ENCODE measurements at regions not wholly inside any gene's neighbourhood (a gene's known extent, or its start where the extent isn't known, plus 50 kb on each side); places are given as distances from the start of the nearest gene placed in this dataset.

- ATAC-seq (no peak), DNase-seq (peak in 1 of 6 donors; percentile 10)
- H3K36me3 ChIP-seq, result no peaks in the 10 kb centered on the region
These were observed 451.7 kb upstream of the HS6ST1 start for GRCh38 chr2:128770143-128771085.

GRCh38 chr2:128771401-128771800 is 452.7 kb upstream of the HS6ST1 start:
- Histone ChIP-seq H3K27ac (no peak overlapping the region), H3K36me3 (no peaks in the 10 kb centered on the region), H3K27me3 (no peaks in the 10 kb centered on the region), H3K9me3 (no peaks in the 10 kb centered on the region), H3K4me1 (no peaks in the 10 kb centered on the region), H3K4me3 (no peak overlapping the region)
- ATAC-seq (no peak), DNase-seq (no peak), FAIRE-seq (no peak)
- TF ChIP-seq CTCF (IDR thresholded peaks at IDR 0.05), result no peak
- WGBS, 2 donors, result 80 to 84% methylated on average over 2 of the region's 2 CpGs
- intact Hi-C loops (cut with DNase I), result no loop called here

More at GRCh38 chr2:128770143-128771085, 451.7 kb upstream of the HS6ST1 start:
- FAIRE-seq, result no peak
- Histone ChIP-seq H3K9me3 (no peaks in the 10 kb centered on the region), H3K27ac (no peak overlapping the region), H3K4me3 (no peak overlapping the region), H3K27me3 (no peaks in the 10 kb centered on the region), H3K4me1 (no peaks in the 10 kb centered on the region)
- 93 to 94% methylated on average over 18 of the region's 18 CpGs for WGBS, 2 donors
- intact Hi-C loops (cut with DNase I), result no loop called here
- no peak for TF ChIP-seq CTCF (IDR thresholded peaks at IDR 0.05)

GRCh38 chr2:128772671-128773070 is 454.0 kb upstream of the HS6ST1 start:
- no peaks in the 10 kb centered on the region for H3K27me3 ChIP-seq
- whole genome bisulfite sequencing, 2 donors, result 88 to 91% methylated on average over 4 of the region's 4 CpGs
- H3K4me3 ChIP-seq, result no peak overlapping the region
- no peaks in the 10 kb centered on the region for H3K9me3 ChIP-seq
- H3K4me1 ChIP-seq, result no peaks in the 10 kb centered on the region
- FAIRE-seq (no peak), ATAC-seq (no peak), DNase-seq (peak in 1 of 6 donors; percentile 38)
- intact Hi-C loops (cut with DNase I), result no loop called here
- H3K36me3 ChIP-seq, result no peaks in the 10 kb centered on the region
- TF ChIP-seq CTCF (IDR thresholded peaks at IDR 0.05), result no peak
- no peak overlapping the region for H3K27ac ChIP-seq

- no peaks in the 10 kb centered on the region for H3K4me1 ChIP-seq
- H3K27ac ChIP-seq, result no peak overlapping the region
- 91 to 97% methylated on average over 16 of the region's 16 CpGs for WGBS, 2 donors
- H3K9me3 ChIP-seq, result no peaks in the 10 kb centered on the region
- no peaks in the 10 kb centered on the region for H3K36me3 ChIP-seq
- no peak for TF ChIP-seq CTCF (IDR thresholded peaks at IDR 0.05)
- H3K27me3 ChIP-seq, result no peaks in the 10 kb centered on the region
- intact Hi-C loops (cut with DNase I), result no loop called here
- no peak for ATAC-seq
- H3K4me3 ChIP-seq, result no peak overlapping the region
- peak in 2 of 6 donors; percentile 8 to 30 for DNase-seq
- FAIRE-seq, result no peak
These were observed 455.1 kb upstream of the HS6ST1 start for GRCh38 chr2:128773641-128774319.

Measured in pancreas (tissue), 10 donors.